MG63 (cell line): ENCODE measurements at regions not wholly inside any gene's neighbourhood (a gene's known extent, or its start where the extent isn't known, plus 50 kb on each side); places are given as distances from the start of the nearest gene placed in this dataset.
"Not testable (repeated sequence)": the region's sequence is repeated elsewhere in the genome, so short reads cannot be mapped to it uniquely, and the experiment has no call there.

Experiments used
- DNase-seq: peaks from one replicate; pipeline ENCODE4 v3.0.0-alpha.2; 2020
- H3K27me3 ChIP-seq: fragments of 250-450 bp; sonication (Bioruptor Pico); 2 replicates; pipeline ENCODE4 v1.5.1; 2020; ENCODE audit warnings: mild to moderate bottlenecking, moderate library complexity
- H3K36me3 ChIP-seq: fragments of 250-450 bp; sonication (Bioruptor Pico); 2 replicates; pipeline ENCODE4 v1.5.1; 2020; ENCODE audit warnings: mild to moderate bottlenecking, moderate library complexity
- H3K4me3 ChIP-seq: fragments of 250-450 bp; sonication (Bioruptor Pico); 2 replicates; pipeline ENCODE4 v1.5.1; 2020; ENCODE audit warnings: mild to moderate bottlenecking, moderate library complexity
- H3K9me3 ChIP-seq: fragments of 250-450 bp; sonication (Bioruptor Pico); 2 replicates; pipeline ENCODE4 v1.5.1; 2020; ENCODE audit warnings: mild to moderate bottlenecking, moderate library complexity

GRCh38 chr7:149687820-149688219 lies 85.6 kb downstream of the ZNF467 start:
- not testable (repeated sequence) for DNase-seq, H3K27me3 ChIP-seq, H3K36me3 ChIP-seq, H3K4me3 ChIP-seq, H3K9me3 ChIP-seq

GRCh38 chr7:149686449-149686848 lies 86.9 kb downstream of the ZNF467 start:
- DNase-seq, result no peak
- no peaks in the 10 kb centered on the region for H3K36me3 ChIP-seq
- no peaks in the 10 kb centered on the region for H3K27me3 ChIP-seq
- H3K9me3 ChIP-seq, result no peaks in the 10 kb centered on the region
- no peak overlapping the region for H3K4me3 ChIP-seq

- Histone ChIP-seq H3K36me3 (no peaks in the 10 kb centered on the region), H3K9me3 (no peaks in the 10 kb centered on the region; the same call in 1 of the 2 replicates), H3K27me3 (no peaks in the 10 kb centered on the region), H3K4me3 (no peak overlapping the region)
- peak; percentile 43 for DNase-seq
Observed at GRCh38 chr7:149686011-149686410, 87.4 kb downstream of the ZNF467 start.

- Histone ChIP-seq H3K36me3 (no peaks in the 10 kb centered on the region), H3K9me3 (no peaks in the 10 kb centered on the region; the same call in 1 of the 2 replicates), H3K4me3 (no peak overlapping the region), H3K27me3 (no peaks in the 10 kb centered on the region)
- DNase-seq, result no peak
Observed at GRCh38 chr7:149685455-149685854, 87.9 kb downstream of the ZNF467 start.

GRCh38 chr7:149683898-149684297 lies 89.5 kb downstream of the ZNF467 start:
- Histone ChIP-seq H3K9me3 (no peaks in the 10 kb centered on the region; the same call in 1 of the 2 replicates), H3K36me3 (no peaks in the 10 kb centered on the region), H3K27me3 (no peaks in the 10 kb centered on the region), H3K4me3 (no peak overlapping the region)
- DNase-seq, result no peak

- Histone ChIP-seq H3K4me3 (no peak overlapping the region), H3K9me3 (no peaks in the 10 kb centered on the region; the same call in 1 of the 2 replicates), H3K36me3 (no peaks in the 10 kb centered on the region), H3K27me3 (no peaks in the 10 kb centered on the region)
- DNase-seq, result no peak
Observed at GRCh38 chr7:149683181-149683580, 90.2 kb downstream of the ZNF467 start.

GRCh38 chr7:149682038-149682437 lies 91.3 kb downstream of the ZNF467 start:
- Histone ChIP-seq H3K4me3 (no peak overlapping the region), H3K27me3 (no peaks in the 10 kb centered on the region), H3K36me3 (no peaks in the 10 kb centered on the region), H3K9me3 (no peaks in the 10 kb centered on the region; the same call in 1 of the 2 replicates)
- no peak for DNase-seq

GRCh38 chr7:149681274-149681673 lies 92.1 kb downstream of the ZNF467 start:
- no peak overlapping the region for H3K4me3 ChIP-seq
- DNase-seq, result no peak
- no peaks in the 10 kb centered on the region; the same call in 1 of the 2 replicates for H3K9me3 ChIP-seq
- no peaks in the 10 kb centered on the region for H3K27me3 ChIP-seq
- no peaks in the 10 kb centered on the region for H3K36me3 ChIP-seq

- H3K4me3 ChIP-seq, result no peak overlapping the region
- no peak for DNase-seq
Observed at GRCh38 chr7:149680331-149681025, 92.9 kb downstream of the ZNF467 start.

GRCh38 chr7:149674728-149675385 lies 98.5 kb downstream of the ZNF467 start:
- H3K27me3 ChIP-seq, H3K4me3 ChIP-seq, H3K9me3 ChIP-seq, DNase-seq, H3K36me3 ChIP-seq: not testable (repeated sequence)

More at GRCh38 chr7:149680331-149681025, 92.9 kb downstream of the ZNF467 start:
- Histone ChIP-seq H3K36me3 (no peaks in the 10 kb centered on the region), H3K27me3 (no peaks in the 10 kb centered on the region), H3K9me3 (no peaks in the 10 kb centered on the region; the same call in 1 of the 2 replicates)

- Histone ChIP-seq H3K4me3 (no peak overlapping the region), H3K9me3 (no peaks in the 10 kb centered on the region), H3K36me3 (no peaks in the 10 kb centered on the region), H3K27me3 (no peaks in the 10 kb centered on the region)
- DNase-seq, result no peak
Observed at GRCh38 chr7:149673006-149673405, 100.4 kb downstream of the ZNF467 start.

- Histone ChIP-seq H3K4me3 (no peak overlapping the region), H3K27me3 (no peaks in the 10 kb centered on the region), H3K9me3 (no peaks in the 10 kb centered on the region), H3K36me3 (no peaks in the 10 kb centered on the region)
- DNase-seq, result peak; percentile 61
Observed at GRCh38 chr7:149670288-149670687, 103.1 kb downstream of the ZNF467 start.

- Histone ChIP-seq H3K9me3 (no peaks in the 10 kb centered on the region), H3K27me3 (no peaks in the 10 kb centered on the region), H3K4me3 (no peak overlapping the region), H3K36me3 (no peaks in the 10 kb centered on the region)
- DNase-seq, result no peak
Observed at GRCh38 chr7:149669121-149669818, 104.1 kb downstream of the ZNF467 start.

GRCh38 chr7:149666360-149666945 lies 106.9 kb downstream of the ZNF467 start:
- DNase-seq, result no peak
- H3K27me3 ChIP-seq, result no peaks in the 10 kb centered on the region
- H3K36me3 ChIP-seq, result no peaks in the 10 kb centered on the region
- no peaks in the 10 kb centered on the region for H3K9me3 ChIP-seq
- no peak overlapping the region for H3K4me3 ChIP-seq

- not testable (repeated sequence) for DNase-seq, H3K4me3 ChIP-seq
Observed at GRCh38 chr7:149665618-149666017, 107.8 kb downstream of the ZNF467 start.

GRCh38 chr7:149664666-149665065 lies 108.7 kb downstream of the ZNF467 start:
- DNase-seq, result no peak
- Histone ChIP-seq H3K36me3 (no peaks in the 10 kb centered on the region), H3K9me3 (no peaks in the 10 kb centered on the region), H3K4me3 (no peak overlapping the region), H3K27me3 (no peaks in the 10 kb centered on the region)

More at GRCh38 chr7:149665618-149666017, 107.8 kb downstream of the ZNF467 start:
- H3K36me3 ChIP-seq, H3K27me3 ChIP-seq, H3K9me3 ChIP-seq: not testable (repeated sequence)

GRCh38 chr7:149664176-149664575 lies 109.2 kb downstream of the ZNF467 start:
- no peak for DNase-seq
- no peaks in the 10 kb centered on the region for H3K27me3 ChIP-seq
- H3K4me3 ChIP-seq, result no peak overlapping the region
- H3K9me3 ChIP-seq, result no peaks in the 10 kb centered on the region
- no peaks in the 10 kb centered on the region for H3K36me3 ChIP-seq
